Esophagus (tissue), 2 donors: ENCODE measurements at regions not wholly inside any gene's neighbourhood (a gene's known extent, or its start where the extent isn't known, plus 50 kb on each side); places are given as distances from the start of the nearest gene placed in this dataset.

ENCODE experiments used
- H3K27ac ChIP-seq, 2 donors: one replicate each; pipeline ENCODE4 v1.5.1; 2013; ENCODE audit warnings: low read depth in 2 of 2, mild to moderate bottlenecking in 2 of 2, inconsistent platforms in 1 of 2, low read length in 1 of 2, moderate library complexity in 1 of 2
- H3K27me3 ChIP-seq, 2 donors: one replicate each; pipeline ENCODE4 v1.6.1; 2013; ENCODE audit warnings: low read length in 2 of 2, control low read depth in 1 of 2, mild to moderate bottlenecking in 1 of 2; ENCODE audit not compliant: insufficient read depth in 2 of 2, control insufficient read depth in 1 of 2
- H3K36me3 ChIP-seq, 2 donors: one replicate each; pipeline ENCODE4 v1.6.1; 2013; ENCODE audit warnings: low read length in 1 of 2; ENCODE audit not compliant: control insufficient read depth in 2 of 2, insufficient read depth in 2 of 2
- H3K4me1 ChIP-seq, 2 donors: one replicate each; pipeline ENCODE4 v1.6.1; 2013; ENCODE audit warnings: low read length in 1 of 2; ENCODE audit not compliant: control insufficient read depth in 2 of 2, insufficient read depth in 2 of 2
- H3K4me3 ChIP-seq, 2 donors: one replicate each; pipeline ENCODE4 v1.5.1; 2013; ENCODE audit warnings: low read length in 2 of 2, mild to moderate bottlenecking in 2 of 2, low read depth in 1 of 2, moderate library complexity in 1 of 2
- H3K9me3 ChIP-seq, 2 donors: one replicate each; pipeline ENCODE4 v1.6.1; 2013; ENCODE audit warnings: mild to moderate bottlenecking in 2 of 2, low read depth in 1 of 2, low read length in 1 of 2, moderate library complexity in 1 of 2; ENCODE audit not compliant: control insufficient read depth in 2 of 2, insufficient read depth in 1 of 2
- WGBS, 2 donors: extraction: QIAGEN DNeasy Blood & Tissue Kit; methylation state at CpG; one replicate each; pipeline ENCODE4 v1.1.7; 2013; 5-methylcytosine and 5-hydroxymethylcytosine counted together
- donor health status: healthy with polysubstance abuse.
- donor health status: Bipolar disorder and iron deficiency.

DNA sequence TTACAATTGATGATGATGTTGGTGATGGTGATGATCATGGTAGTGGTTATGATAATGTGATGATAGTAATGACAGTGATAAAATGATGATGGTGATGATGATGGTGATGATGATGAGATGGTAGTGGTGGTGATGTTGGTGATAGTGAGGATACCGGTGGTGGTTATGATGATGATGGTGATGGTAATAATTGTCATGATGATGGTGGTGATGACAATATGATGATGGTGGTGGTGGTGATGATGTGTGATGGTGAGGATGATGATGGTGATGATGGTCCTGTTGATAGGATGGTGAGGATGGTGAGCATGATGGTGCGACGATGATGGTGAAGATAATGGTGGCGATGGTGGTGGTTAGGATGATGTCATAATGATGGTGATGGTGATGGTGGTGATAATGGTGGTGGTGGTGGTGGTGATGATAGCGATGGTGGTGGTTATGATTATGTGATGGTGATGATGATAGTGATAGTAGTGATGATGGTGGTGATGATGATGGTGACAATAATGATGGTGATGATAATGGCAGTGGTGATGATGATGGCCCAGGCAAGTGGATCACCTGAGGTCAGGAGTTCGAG lies 1129.9 kb downstream of the BRD1 start:
- Histone ChIP-seq H3K9me3 (peaks cover 0 to 7% of the 10 kb centered on the region in 2 donors), H3K36me3 (no peaks in the 10 kb centered on the region), H3K4me1 (no peaks in the 10 kb centered on the region), H3K27ac (no peak overlapping the region), H3K27me3 (no peaks in the 10 kb centered on the region), H3K4me3 (no peak overlapping the region)
- 93% methylated on average over 6 of the region's 6 CpGs for WGBS, 2 donors

GRCh38 chr22:48697223-48697622 lies 1130.5 kb downstream of the BRD1 start:
- H3K9me3 ChIP-seq, result peaks cover 0 to 7% of the 10 kb centered on the region in 2 donors
- no peak overlapping the region for H3K27ac ChIP-seq
- 68 to 92% methylated on average over 3 of the region's 3 CpGs for WGBS, 2 donors
- no peaks in the 10 kb centered on the region for H3K4me1 ChIP-seq
- H3K27me3 ChIP-seq, result no peaks in the 10 kb centered on the region
- no peak overlapping the region for H3K4me3 ChIP-seq
- H3K36me3 ChIP-seq, result no peaks in the 10 kb centered on the region

GRCh38 chr22:48696371-48696770 lies 1131.3 kb downstream of the BRD1 start:
- Histone ChIP-seq H3K9me3 (peaks cover 0 to 7% of the 10 kb centered on the region in 2 donors), H3K4me1 (no peaks in the 10 kb centered on the region), H3K27ac (no peak overlapping the region), H3K4me3 (no peak overlapping the region), H3K27me3 (no peaks in the 10 kb centered on the region), H3K36me3 (no peaks in the 10 kb centered on the region)
- WGBS, 2 donors, result 75 to 77% methylated on average over 4 of the region's 4 CpGs

- Histone ChIP-seq H3K27me3 (no peaks in the 10 kb centered on the region), H3K27ac (no peak overlapping the region), H3K9me3 (peaks cover 0 to 7% of the 10 kb centered on the region in 2 donors), H3K4me3 (no peak overlapping the region), H3K36me3 (no peaks in the 10 kb centered on the region), H3K4me1 (no peaks in the 10 kb centered on the region)
- 72 to 89% methylated on average over 19 of the region's 19 CpGs for WGBS, 2 donors
These were observed 1131.9 kb downstream of the BRD1 start for GRCh38 chr22:48695731-48696305.

- no peak overlapping the region for H3K4me3 ChIP-seq
- 52 to 53% methylated on average over 6 of the region's 6 CpGs for WGBS, 2 donors
- no peaks in the 10 kb centered on the region for H3K36me3 ChIP-seq
- H3K27me3 ChIP-seq, result no peaks in the 10 kb centered on the region
- H3K9me3 ChIP-seq, result peaks cover 0 to 7% of the 10 kb centered on the region in 2 donors
- H3K4me1 ChIP-seq, result no peaks in the 10 kb centered on the region
- no peak overlapping the region for H3K27ac ChIP-seq
These were observed 1132.4 kb downstream of the BRD1 start for GRCh38 chr22:48695251-48695650.

DNA sequence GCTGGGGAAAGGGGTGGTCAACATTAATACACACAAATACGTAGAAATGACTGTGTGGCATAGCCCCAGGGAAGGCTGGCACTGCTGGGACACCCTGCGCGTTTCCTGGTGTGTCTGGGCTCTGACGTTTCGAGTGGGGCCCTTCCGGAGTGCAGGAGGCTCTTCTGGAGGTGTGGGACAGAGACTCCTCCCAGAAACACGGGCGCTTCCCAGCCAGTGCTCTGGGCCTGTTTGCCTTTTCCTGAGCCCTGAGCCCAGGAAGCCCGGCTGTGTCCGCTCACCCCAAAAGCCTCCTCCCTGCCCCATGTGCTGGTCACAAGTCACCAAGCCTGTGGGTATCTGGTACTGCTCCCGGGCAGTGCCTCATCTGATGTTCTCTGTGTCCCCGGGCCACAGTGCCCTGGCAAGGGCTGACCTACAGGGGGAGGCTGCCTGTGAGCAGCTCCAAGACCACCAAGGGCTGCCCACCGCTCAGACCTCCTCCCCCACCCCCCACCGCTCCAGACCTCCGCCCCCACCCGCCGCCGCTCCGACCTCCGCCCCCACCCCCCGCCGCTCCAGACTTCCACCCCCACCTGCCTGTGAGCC lies 1133.3 kb downstream of the BRD1 start:
- no peak overlapping the region for H3K4me3 ChIP-seq
- no peaks in the 10 kb centered on the region for H3K36me3 ChIP-seq
- H3K27me3 ChIP-seq, result no peaks in the 10 kb centered on the region
- WGBS, 2 donors, result 64 to 72% methylated on average over 16 to 18 of the region's 22 CpGs
- no peak overlapping the region for H3K27ac ChIP-seq
- H3K9me3 ChIP-seq, result peaks cover 0 to 7% of the 10 kb centered on the region in 2 donors
- H3K4me1 ChIP-seq, result no peaks in the 10 kb centered on the region

DNA sequence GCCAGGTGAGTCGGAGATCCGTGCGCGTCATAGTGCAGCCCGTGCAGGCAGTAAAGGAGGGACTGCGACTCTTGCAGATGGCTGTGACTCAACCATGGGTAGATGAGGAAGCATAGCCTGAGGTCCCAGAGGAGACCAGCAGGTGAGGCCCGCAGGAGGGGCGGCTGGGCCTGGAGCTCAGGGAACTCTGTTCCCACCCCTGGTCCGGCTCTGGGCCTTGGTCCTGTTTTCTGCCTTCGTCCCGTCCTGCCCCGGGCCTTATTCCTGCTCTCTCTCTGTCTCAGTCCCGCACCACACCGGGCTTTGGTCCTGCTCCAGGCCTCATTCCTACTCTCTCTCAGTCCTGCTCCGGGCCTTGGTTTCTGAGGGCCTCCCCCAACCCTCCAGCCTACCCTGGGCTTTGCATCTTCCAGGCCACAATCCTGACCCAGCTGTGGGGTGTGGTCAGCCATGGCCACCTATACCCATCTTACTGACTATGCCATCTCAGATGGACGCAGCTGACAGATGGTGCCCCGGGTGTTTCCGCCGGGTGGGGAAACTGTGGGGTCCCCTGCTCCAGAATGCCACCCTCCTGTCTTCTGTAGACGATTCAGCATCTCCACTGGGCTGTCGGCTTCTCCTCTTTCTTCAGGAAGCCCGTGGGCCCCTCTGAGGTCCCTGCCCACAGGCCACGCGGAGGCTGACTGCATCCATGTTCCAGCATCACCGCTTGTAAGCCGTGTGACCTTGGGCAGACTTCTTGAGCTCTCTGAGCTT lies 1134.1 kb downstream of the BRD1 start:
- no peaks in the 10 kb centered on the region for H3K36me3 ChIP-seq
- H3K9me3 ChIP-seq, result peaks cover 0 to 7% of the 10 kb centered on the region in 2 donors
- H3K27me3 ChIP-seq, result no peaks in the 10 kb centered on the region
- no peak overlapping the region for H3K4me3 ChIP-seq
- no peak overlapping the region for H3K27ac ChIP-seq
- WGBS, 2 donors, result 90 to 93% methylated on average over 26 of the region's 26 CpGs
- H3K4me1 ChIP-seq, result no peaks in the 10 kb centered on the region

DNA sequence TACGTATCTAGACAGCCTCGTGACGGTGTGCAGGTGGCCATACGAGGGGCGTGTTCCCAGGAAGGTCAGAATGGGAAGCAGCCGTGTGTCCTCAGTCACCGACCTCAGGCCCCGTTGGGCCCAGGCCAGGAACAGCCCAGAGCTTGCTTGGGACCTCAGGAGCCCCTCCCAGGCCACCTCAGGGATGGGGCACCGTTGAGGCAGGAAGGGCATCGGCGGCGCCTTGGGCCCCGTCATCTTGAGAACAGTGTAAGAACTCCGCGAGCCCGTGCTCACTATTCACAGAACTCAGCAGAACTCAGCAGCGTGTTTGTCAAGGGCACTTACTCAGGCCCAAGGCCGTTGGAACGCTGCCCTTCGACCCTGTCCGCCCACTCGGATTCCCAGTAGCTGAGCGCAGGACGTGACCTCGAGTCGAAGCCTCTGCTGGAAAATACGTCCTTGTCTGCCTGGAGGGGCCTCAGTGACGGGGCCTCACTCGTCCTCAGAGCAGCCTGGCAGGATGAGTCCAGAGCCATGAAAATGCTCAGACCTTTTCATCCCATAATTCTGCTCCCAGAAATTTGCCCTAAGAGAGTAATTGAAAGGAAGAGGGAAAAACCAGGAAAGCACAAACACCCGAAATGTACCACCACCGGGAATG lies 1134.8 kb downstream of the BRD1 start:
- H3K9me3 ChIP-seq, result peaks cover 0 to 4% of the 10 kb centered on the region in 2 donors

DNA sequence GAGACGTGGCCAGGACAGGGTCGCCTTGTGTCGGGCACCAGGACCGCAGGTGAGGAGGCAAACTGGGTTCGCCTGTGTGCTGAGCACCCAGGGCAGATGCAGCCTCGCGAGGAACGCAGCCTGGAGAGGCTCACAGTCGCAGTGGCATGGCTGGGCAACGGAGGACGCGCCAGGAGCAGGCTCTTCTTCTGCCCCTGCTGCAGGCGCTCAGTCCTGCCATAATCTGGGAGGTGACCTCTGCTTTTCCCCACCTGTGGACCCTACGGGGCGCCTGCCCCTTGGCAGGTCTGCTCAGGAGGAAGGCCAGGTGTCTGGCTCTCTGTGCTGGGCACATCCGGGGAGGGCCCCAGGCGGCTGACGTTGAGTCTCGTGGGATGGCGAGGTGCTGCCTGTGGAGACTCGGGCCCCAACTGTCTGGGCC lies 1136.2 kb downstream of the BRD1 start:
- H3K4me3 ChIP-seq, result no peak overlapping the region
- H3K9me3 ChIP-seq, result peaks cover 0 to 4% of the 10 kb centered on the region in 2 donors
- no peaks in the 10 kb centered on the region for H3K36me3 ChIP-seq
- H3K4me1 ChIP-seq, result no peaks in the 10 kb centered on the region
- H3K27ac ChIP-seq, result no peak overlapping the region
- WGBS, 2 donors, result 87 to 89% methylated on average over 21 of the region's 21 CpGs
- H3K27me3 ChIP-seq, result no peaks in the 10 kb centered on the region

More for the DNA sequence above, 1134.8 kb downstream of the BRD1 start:
- H3K36me3 ChIP-seq, result no peaks in the 10 kb centered on the region
- no peak overlapping the region for H3K4me3 ChIP-seq
- H3K27me3 ChIP-seq, result no peaks in the 10 kb centered on the region
- H3K27ac ChIP-seq, result no peak overlapping the region
- H3K4me1 ChIP-seq, result no peaks in the 10 kb centered on the region
- 64 to 81% methylated on average over 31 of the region's 31 CpGs for WGBS, 2 donors
